A673 (cell line): ENCODE measurements at regions not wholly inside any gene's neighbourhood (a gene's known extent, or its start where the extent isn't known, plus 50 kb on each side); places are given as distances from the start of the nearest gene placed in this dataset.

Experiments used
- BruUV-seq: library from RNA; stranded (reverse); fragments of 400-500 nt; replicated peaks from 2 replicates; lab custom pipeline; 2021; lab: Mats Ljungman, UMichigan
- CTCF ChIA-PET: fragments of 300-600 bp; sonication (Branson Sonifier 250); formaldehyde crosslinking; loops from one replicate; lab custom pipeline; 2022; ENCODE audit warnings: antibody characterized with exemption; lab: Charles Lee
- POLR2A ChIA-PET: fragments of 300-600 bp; sonication (Branson Sonifier 250); formaldehyde crosslinking; loops from one replicate; lab custom pipeline; 2022; ENCODE audit warnings: antibody characterized with exemption; ENCODE audit not compliant: low non-redundant PET; lab: Charles Lee
- DNase-seq: peaks from one replicate; pipeline ENCODE4 v3.0.0-alpha.2; 2015; ENCODE audit warnings: low spot score
- H3K27ac ChIP-seq: fragments of 200-600 bp; sonication (generic); 2 replicates; pipeline ENCODE4 v1.5.1; 2016; ENCODE audit warnings: mixed run types, low read depth, mild to moderate bottlenecking, mixed read lengths, antibody characterized with exemption, low read length; ENCODE audit not compliant: poor library complexity, severe bottlenecking
- H3K27me3 ChIP-seq: fragments of 200-600 bp; sonication (generic); replicated peaks from 2 replicates; pipeline ENCODE4 v1.6.1; 2017; ENCODE audit warnings: mixed run types, low read depth, mild to moderate bottlenecking, mixed read lengths, antibody characterized with exemption, low read length; ENCODE audit not compliant: insufficient read depth, poor library complexity
- H3K36me3 ChIP-seq: fragments of 200-600 bp; sonication (generic); 2 replicates; pipeline ENCODE4 v1.6.1; 2016; ENCODE audit warnings: mixed run types, mild to moderate bottlenecking, mixed read lengths, antibody characterized with exemption, low read length; ENCODE audit not compliant: insufficient read depth, poor library complexity, severe bottlenecking
- H3K4me1 ChIP-seq: fragments of 200-600 bp; sonication (generic); 2 replicates; pipeline ENCODE4 v1.6.1; 2017; ENCODE audit warnings: mixed run types, mild to moderate bottlenecking, mixed read lengths, antibody characterized with exemption, low read length; ENCODE audit not compliant: insufficient read depth, poor library complexity, severe bottlenecking
- H3K4me3 ChIP-seq: fragments of 200-600 bp; sonication (generic); 2 replicates; pipeline ENCODE4 v1.5.1; 2016; ENCODE audit warnings: low read depth, mixed run types, mild to moderate bottlenecking, mixed read lengths, low read length; ENCODE audit not compliant: poor library complexity, severe bottlenecking
- H3K9me3 ChIP-seq: fragments of 200-600 bp; sonication (generic); 2 replicates; pipeline ENCODE4 v1.6.1; 2016; ENCODE audit warnings: mixed run types, low read depth, mild to moderate bottlenecking, mixed read lengths, antibody characterized with exemption, low read length; ENCODE audit not compliant: poor library complexity, severe bottlenecking
- CTCF ChIP-seq: fragments of 300-800, 200-600 bp; sonication (generic); conservative IDR thresholded peaks from 2 replicates; pipeline ENCODE4 v1.5.1; 2017; ENCODE audit warnings: low read depth, mild to moderate bottlenecking, antibody characterized with exemption, low read length, moderate library complexity, mixed read lengths
- EZH2 ChIP-seq: fragments of 200-600 bp; sonication (generic); IDR thresholded peaks from 2 replicates; pipeline ENCODE4 v1.6.1; 2017; ENCODE audit warnings: borderline replicate concordance, low read depth, mild to moderate bottlenecking, mixed read lengths, antibody characterized with exemption, low read length; ENCODE audit not compliant: poor library complexity, severe bottlenecking
- intact Hi-C: fragments of 100-400 bp; cut with micrococcal nuclease; formaldehyde crosslinking; loops from one replicate; pipeline ENCODE4 v1.10.0; 2022; ENCODE audit not compliant: unreplicated experiment

- ChIA-PET POLR2A (no interaction called here), CTCF (no interaction called here)
- TF ChIP-seq EZH2 (no peak), CTCF (no peak)
- intact Hi-C loops: no loop called here
- H3K4me1 ChIP-seq: no peaks in the 10 kb centered on the region
- H3K36me3 ChIP-seq: no peaks in the 10 kb centered on the region
- BruUV-seq: no TSS peak
- no peak overlapping the region for H3K27ac ChIP-seq
- DNase-seq: no peak
- H3K4me3 ChIP-seq: no peak overlapping the region
- H3K9me3 ChIP-seq: no peaks in the 10 kb centered on the region
- H3K27me3 ChIP-seq: no peaks in the 10 kb centered on the region
Measured at GRCh38 chr2:196315388-196316049, 144.1 kb upstream of the STK17B start.

- no peak overlapping the region for H3K27ac ChIP-seq
Measured at GRCh38 chr2:196316050-196316430, 144.7 kb upstream of the STK17B start.

GRCh38 chr2:196318517-196319377 is 147.4 kb upstream of the STK17B start:
- no peaks in the 10 kb centered on the region for H3K27me3 ChIP-seq
- ChIA-PET CTCF (no interaction called here), POLR2A (no interaction called here)
- intact Hi-C loops: no loop called here
- BruUV-seq: no TSS peak
- TF ChIP-seq CTCF: no peak
- no peak for TF ChIP-seq EZH2
- no peak overlapping the region for H3K4me3 ChIP-seq
- H3K36me3 ChIP-seq: no peaks in the 10 kb centered on the region
- H3K27ac ChIP-seq: no peak overlapping the region
- H3K4me1 ChIP-seq: peaks cover 2% of the 10 kb centered on the region
- DNase-seq: no peak
- H3K9me3 ChIP-seq: no peaks in the 10 kb centered on the region

More at GRCh38 chr2:196316050-196316430, 144.7 kb upstream of the STK17B start:
- H3K4me3 ChIP-seq: no peak overlapping the region
- POLR2A ChIA-PET: no interaction called here
- DNase-seq: no peak
- H3K27me3 ChIP-seq: no peaks in the 10 kb centered on the region
- no TSS peak for BruUV-seq
- no peaks in the 10 kb centered on the region for H3K36me3 ChIP-seq
- TF ChIP-seq EZH2 (no peak), CTCF (no peak)
- H3K9me3 ChIP-seq: no peaks in the 10 kb centered on the region
- intact Hi-C loops: no loop called here
- H3K4me1 ChIP-seq: no peaks in the 10 kb centered on the region
- CTCF ChIA-PET: no interaction called here
